RWPE2 (cell line): ENCODE measurements at regions not wholly inside any gene's neighbourhood (a gene's known extent, or its start where the extent isn't known, plus 50 kb on each side); places are given as distances from the start of the nearest gene placed in this dataset.

Source experiments
- ATAC-seq: fragments of 200-7000 bp; cut with Tn5 transposase; 3 replicates; pipeline ENCODE4 v1.9.1; 2021; ENCODE audit warnings: low read depth
- DNase-seq: peaks from one replicate; pipeline ENCODE4 v3.0.0-alpha.2; 2020; ENCODE audit warnings: low spot score
- H3K27ac ChIP-seq: fragments of 450-650 bp; 2 replicates; pipeline ENCODE4 v1.5.1; 2017; ENCODE audit warnings: mild to moderate bottlenecking; ENCODE audit not compliant: poor library complexity, severe bottlenecking
- H3K27me3 ChIP-seq: fragments of 250-450 bp; sonication (Bioruptor Pico); 2 replicates; pipeline ENCODE4 v1.5.1; 2021; ENCODE audit warnings: mild to moderate bottlenecking, moderate library complexity; ENCODE audit not compliant: insufficient read depth, poor library complexity, severe bottlenecking
- H3K36me3 ChIP-seq: fragments of 250-450 bp; sonication (Bioruptor Pico); 2 replicates; pipeline ENCODE4 v1.5.1; 2020; ENCODE audit warnings: low read depth, mild to moderate bottlenecking, moderate library complexity
- H3K4me1 ChIP-seq: fragments of 250-450 bp; sonication (Bioruptor Pico); 2 replicates; pipeline ENCODE4 v1.5.1; 2021; ENCODE audit warnings: mild to moderate bottlenecking, moderate library complexity; ENCODE audit not compliant: insufficient read depth, poor library complexity, severe bottlenecking
- H3K4me3 ChIP-seq: fragments of 250-450 bp; sonication (Bioruptor Pico); 2 replicates; pipeline ENCODE4 v1.5.1; 2021; ENCODE audit warnings: mild to moderate bottlenecking, moderate library complexity; ENCODE audit not compliant: severe bottlenecking
- H3K9me3 ChIP-seq: fragments of 250-450 bp; sonication (Bioruptor Pico); 2 replicates; pipeline ENCODE4 v1.5.1; 2021; ENCODE audit warnings: mild to moderate bottlenecking, moderate library complexity; ENCODE audit not compliant: severe bottlenecking
- CTCF ChIP-seq: fragments of 450-650 bp; IDR thresholded peaks from one replicate; pipeline ENCODE4 v1.5.1; 2017; ENCODE audit warnings: mild to moderate bottlenecking, moderate library complexity; ENCODE audit not compliant: poor library complexity, severe bottlenecking

- TF ChIP-seq CTCF: no peak
- ATAC-seq: no peak
- DNase-seq: no peak
Observed at GRCh38 chr10:89923661-89924060, 222.3 kb downstream of the KIF20B start.

GRCh38 chr10:89924261-89924660 lies 222.9 kb downstream of the KIF20B start:
- no peaks in the 10 kb centered on the region for H3K27me3 ChIP-seq
- H3K27ac ChIP-seq: peak overlapping the region; percentile 95
- H3K9me3 ChIP-seq: no peaks in the 10 kb centered on the region
- DNase-seq (no peak), ATAC-seq (no peak)
- no peak overlapping the region for H3K4me3 ChIP-seq
- no peak for TF ChIP-seq CTCF
- no peaks in the 10 kb centered on the region for H3K36me3 ChIP-seq
- H3K4me1 ChIP-seq: peaks cover 51% of the 10 kb centered on the region

More at GRCh38 chr10:89923661-89924060, 222.3 kb downstream of the KIF20B start:
- Histone ChIP-seq H3K27ac (peak overlapping the region; percentile 95), H3K36me3 (no peaks in the 10 kb centered on the region), H3K9me3 (no peaks in the 10 kb centered on the region), H3K4me3 (no peak overlapping the region), H3K27me3 (no peaks in the 10 kb centered on the region), H3K4me1 (peaks cover 51% of the 10 kb centered on the region)

GRCh38 chr10:89926736-89927135 lies 225.3 kb downstream of the KIF20B start:
- Histone ChIP-seq H3K27ac (no peak overlapping the region), H3K9me3 (no peaks in the 10 kb centered on the region), H3K27me3 (no peaks in the 10 kb centered on the region), H3K4me3 (no peak overlapping the region), H3K4me1 (peaks cover 31% of the 10 kb centered on the region), H3K36me3 (no peaks in the 10 kb centered on the region)
- ATAC-seq (no peak), DNase-seq (no peak)
- TF ChIP-seq CTCF: no peak

GRCh38 chr10:89929282-89930026 lies 228.1 kb downstream of the KIF20B start:
- no peaks in the 10 kb centered on the region for H3K9me3 ChIP-seq
- H3K4me1 ChIP-seq: peaks cover 4% of the 10 kb centered on the region
- TF ChIP-seq CTCF: no peak
- no peak overlapping the region for H3K27ac ChIP-seq
- no peak for DNase-seq
- H3K4me3 ChIP-seq: no peak overlapping the region
- H3K36me3 ChIP-seq: no peaks in the 10 kb centered on the region
- no peak for ATAC-seq
- H3K27me3 ChIP-seq: no peaks in the 10 kb centered on the region

GRCh38 chr10:89937494-89937893 lies 236.1 kb downstream of the KIF20B start:
- no peaks in the 10 kb centered on the region for H3K27me3 ChIP-seq
- H3K27ac ChIP-seq: no peak overlapping the region
- H3K9me3 ChIP-seq: no peaks in the 10 kb centered on the region
- TF ChIP-seq CTCF: no peak
- ATAC-seq: no peak
- no peak overlapping the region for H3K4me3 ChIP-seq
- no peak for DNase-seq
- H3K4me1 ChIP-seq: no peaks in the 10 kb centered on the region
- H3K36me3 ChIP-seq: no peaks in the 10 kb centered on the region
